ENCODE measurements at regions not wholly inside any gene's neighbourhood (a gene's known extent, or its start where the extent isn't known, plus 50 kb on each side); places are given as distances from the start of the nearest gene placed in this dataset.

DNA sequence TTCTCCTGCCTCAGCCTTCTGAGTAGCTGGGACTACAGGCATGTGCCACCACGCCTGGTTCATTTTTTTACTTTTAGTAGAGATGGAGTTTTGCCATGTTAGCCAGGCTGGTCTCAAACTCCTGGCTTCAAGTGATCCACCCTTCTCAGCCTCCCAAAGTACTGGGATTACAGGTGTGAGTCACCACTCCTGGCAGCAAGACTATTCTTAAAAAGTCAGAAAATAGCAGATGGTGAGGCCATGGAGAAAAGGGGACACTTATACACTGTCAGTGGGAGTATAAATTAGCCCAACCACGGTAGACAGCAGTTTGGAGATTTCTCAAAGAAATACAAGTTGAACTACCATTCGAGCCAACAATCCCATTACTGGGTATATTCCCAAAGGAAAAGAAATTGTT, 603.3 kb upstream of the TBL1XR1 start:
- ChIA-PET CTCF (no interaction called here), POLR2A (no interaction called here)
- Histone ChIP-seq H3K4me3 (ENCODE audit: low read depth, low read length) (no peak overlapping the region), H3K27me3 (ENCODE audit: control insufficient read depth, insufficient read depth, low read length) (no peaks in the 10 kb centered on the region), H3K9me3 (ENCODE audit: control insufficient read depth, insufficient read depth, low read length) (no peaks in the 10 kb centered on the region), H3K27ac (ENCODE audit: low read depth, low read length) (no peak overlapping the region)
- no peak for DNase-seq (ENCODE audit: low read depth, low spot score)
- TF ChIP-seq, protein P1, sequence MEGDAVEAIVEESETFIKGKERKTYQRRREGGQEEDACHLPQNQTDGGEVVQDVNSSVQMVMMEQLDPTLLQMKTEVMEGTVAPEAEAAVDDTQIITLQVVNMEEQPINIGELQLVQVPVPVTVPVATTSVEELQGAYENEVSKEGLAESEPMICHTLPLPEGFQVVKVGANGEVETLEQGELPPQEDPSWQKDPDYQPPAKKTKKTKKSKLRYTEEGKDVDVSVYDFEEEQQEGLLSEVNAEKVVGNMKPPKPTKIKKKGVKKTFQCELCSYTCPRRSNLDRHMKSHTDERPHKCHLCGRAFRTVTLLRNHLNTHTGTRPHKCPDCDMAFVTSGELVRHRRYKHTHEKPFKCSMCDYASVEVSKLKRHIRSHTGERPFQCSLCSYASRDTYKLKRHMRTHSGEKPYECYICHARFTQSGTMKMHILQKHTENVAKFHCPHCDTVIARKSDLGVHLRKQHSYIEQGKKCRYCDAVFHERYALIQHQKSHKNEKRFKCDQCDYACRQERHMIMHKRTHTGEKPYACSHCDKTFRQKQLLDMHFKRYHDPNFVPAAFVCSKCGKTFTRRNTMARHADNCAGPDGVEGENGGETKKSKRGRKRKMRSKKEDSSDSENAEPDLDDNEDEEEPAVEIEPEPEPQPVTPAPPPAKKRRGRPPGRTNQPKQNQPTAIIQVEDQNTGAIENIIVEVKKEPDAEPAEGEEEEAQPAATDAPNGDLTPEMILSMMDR (IDR thresholded peaks at IDR 0.05; ENCODE audit: low read depth, low read length): no peak

DNA sequence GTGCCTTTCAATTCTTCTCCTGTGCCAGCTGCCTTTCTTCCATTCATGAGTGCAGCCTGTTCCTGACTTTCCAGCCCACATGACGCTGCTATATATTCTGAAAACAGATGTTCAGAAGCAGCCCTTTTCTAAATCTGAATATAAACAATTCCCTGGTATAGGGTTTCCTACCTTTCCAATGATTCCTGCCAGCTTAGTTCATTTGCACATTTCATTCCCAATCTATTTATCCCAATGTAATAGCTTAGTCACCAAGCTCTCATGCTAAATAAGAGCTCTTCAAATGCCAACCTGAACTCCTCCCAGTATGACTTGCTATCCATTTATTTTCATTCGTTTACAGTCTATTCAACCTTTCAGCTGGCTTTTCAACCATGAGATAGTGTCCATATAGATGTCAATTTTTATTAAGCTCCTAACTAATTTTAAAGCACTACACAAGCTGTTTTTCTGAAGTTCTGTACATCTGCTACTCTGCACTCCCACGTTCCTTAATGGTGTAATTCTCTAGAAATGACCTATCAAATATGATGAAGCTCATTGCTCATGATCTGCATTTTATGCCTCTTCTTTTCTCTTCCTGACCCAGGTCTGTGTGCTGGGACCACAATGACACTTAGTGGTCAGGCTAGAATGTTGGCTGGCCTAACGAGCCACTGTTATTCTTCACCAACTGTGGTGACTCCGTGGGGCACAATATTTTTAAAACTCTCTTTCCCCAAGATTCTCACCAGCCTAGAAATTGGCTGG, 605.0 kb upstream of the TBL1XR1 start:
- CTCF ChIA-PET: interaction anchor here (0.5 to 1.6 kb wide), 5 partner anchors 21 to 1526 kb away, joined by 3 to 6 read pairs (median 3); no protein-coding TSS in a partner anchor
- no peaks in the 10 kb centered on the region for H3K9me3 ChIP-seq (ENCODE audit: control insufficient read depth, insufficient read depth, low read length)
- no peak overlapping the region for H3K4me3 ChIP-seq (ENCODE audit: low read depth, low read length)
- H3K27me3 ChIP-seq (ENCODE audit: control insufficient read depth, insufficient read depth, low read length): no peaks in the 10 kb centered on the region
- POLR2A ChIA-PET: interaction anchor here (0.6 to 1.4 kb wide), 2 partner anchors 104 to 1197 kb away, joined by 7 to 8 read pairs; no protein-coding TSS in a partner anchor
- TF ChIP-seq, protein P1 (IDR thresholded peaks at IDR 0.05; ENCODE audit: low read depth, low read length): no peak
- peak overlapping the region; percentile 62 for H3K27ac ChIP-seq (ENCODE audit: low read depth, low read length)
- DNase-seq (ENCODE audit: low read depth, low spot score): peak; percentile 41

DNA sequence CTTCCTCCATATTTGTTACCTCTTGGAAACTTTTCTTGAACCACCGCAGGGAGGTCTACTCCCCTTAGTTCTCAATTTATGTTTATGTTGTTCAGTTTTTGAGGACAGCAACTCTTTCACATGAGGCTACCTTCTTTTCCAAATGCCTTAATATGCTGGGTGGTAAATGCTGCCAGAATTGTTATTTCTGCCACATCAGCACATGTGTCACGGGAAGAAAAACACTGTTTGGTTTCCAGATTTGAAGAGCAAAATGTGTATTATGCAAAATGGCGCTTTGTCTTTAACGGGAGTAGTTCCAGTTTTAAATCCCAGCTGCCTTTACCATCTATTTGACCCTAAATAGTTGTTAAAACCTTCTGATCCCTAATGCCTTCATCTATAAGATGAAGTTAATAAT, 606.2 kb upstream of the TBL1XR1 start:
- H3K27me3 ChIP-seq (ENCODE audit: control insufficient read depth, insufficient read depth, low read length): no peaks in the 10 kb centered on the region
- H3K9me3 ChIP-seq (ENCODE audit: control insufficient read depth, insufficient read depth, low read length): peaks cover 3% of the 10 kb centered on the region; the same call in 1 of the 2 replicates
- H3K27ac ChIP-seq (ENCODE audit: low read depth, low read length): no peak overlapping the region
- CTCF ChIA-PET: interaction anchor here (1.6 kb wide), 1 partner anchor 31 kb away, joined by 3 read pairs; no protein-coding TSS in a partner anchor
- no peak for DNase-seq (ENCODE audit: low read depth, low spot score)
- H3K4me3 ChIP-seq (ENCODE audit: low read depth, low read length): no peak overlapping the region
- TF ChIP-seq, protein P1 (IDR thresholded peaks at IDR 0.05; ENCODE audit: low read depth, low read length): no peak
- POLR2A ChIA-PET: no interaction called here

DNA sequence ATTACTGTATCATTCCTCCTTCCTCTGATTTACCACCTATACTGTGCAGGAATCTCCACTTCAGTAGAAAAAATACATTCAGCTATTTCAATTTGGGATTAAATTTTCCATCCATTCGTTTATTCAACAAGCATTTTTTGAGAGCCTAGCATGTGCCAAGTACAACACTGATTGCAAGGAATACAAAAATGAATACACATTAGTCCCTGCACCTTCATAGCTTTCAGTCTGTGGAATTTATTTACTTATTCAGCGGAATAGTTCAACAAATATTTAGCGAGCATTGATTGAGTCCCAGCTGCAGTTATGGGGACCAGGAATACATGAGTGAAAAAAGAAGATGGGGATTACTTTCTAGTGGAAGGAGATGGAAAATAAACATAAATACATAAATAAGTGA, 606.8 kb upstream of the TBL1XR1 start:
- Histone ChIP-seq H3K27me3 (ENCODE audit: control insufficient read depth, insufficient read depth, low read length) (no peaks in the 10 kb centered on the region), H3K4me3 (ENCODE audit: low read depth, low read length) (no peak overlapping the region), H3K9me3 (ENCODE audit: control insufficient read depth, insufficient read depth, low read length) (peaks cover 3% of the 10 kb centered on the region), H3K27ac (ENCODE audit: low read depth, low read length) (no peak overlapping the region)
- DNase-seq (ENCODE audit: low read depth, low spot score): no peak
- POLR2A ChIA-PET: no interaction called here
- CTCF ChIA-PET: no interaction called here
- TF ChIP-seq, protein P1 (IDR thresholded peaks at IDR 0.05; ENCODE audit: low read depth, low read length): no peak

DNA sequence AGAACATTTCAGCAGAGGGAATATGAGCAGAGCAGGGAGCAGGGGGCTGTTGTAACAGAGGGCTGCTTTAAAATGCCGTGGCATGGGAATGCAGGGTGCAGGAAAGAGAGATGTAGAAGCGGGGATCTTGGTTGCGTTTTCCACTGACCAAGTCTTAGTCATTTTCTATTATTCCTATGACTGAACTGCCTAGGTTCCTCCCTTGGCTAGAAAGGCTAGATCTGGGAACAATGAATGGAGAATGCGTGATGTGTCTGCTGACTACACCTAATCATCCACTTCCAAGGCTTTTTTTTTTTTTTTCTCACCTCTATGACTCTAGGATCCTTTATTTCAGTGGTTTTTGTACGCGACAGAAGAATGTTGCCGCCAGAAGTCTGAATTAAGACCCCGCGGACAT, 607.4 kb upstream of the TBL1XR1 start:
- Histone ChIP-seq H3K9me3 (ENCODE audit: control insufficient read depth, insufficient read depth, low read length) (peaks cover 6% of the 10 kb centered on the region), H3K27me3 (ENCODE audit: control insufficient read depth, insufficient read depth, low read length) (no peaks in the 10 kb centered on the region), H3K4me3 (ENCODE audit: low read depth, low read length) (no peak overlapping the region), H3K27ac (ENCODE audit: low read depth, low read length) (no peak overlapping the region)
- TF ChIP-seq, protein P1 (IDR thresholded peaks at IDR 0.05; ENCODE audit: low read depth, low read length): no peak
- no peak for DNase-seq (ENCODE audit: low read depth, low spot score)
- ChIA-PET POLR2A (no interaction called here), CTCF (no interaction called here)
